Activated naive CD4-positive, alpha-beta T cell treated with Interleukin-2 at 50 U/mL for 16 hours (primary cell): ENCODE measurements at regions not wholly inside any gene's neighbourhood (a gene's known extent, or its start where the extent isn't known, plus 50 kb on each side); places are given as distances from the start of the nearest gene placed in this dataset.

Experiments used
- DNase-seq: peaks from one replicate; pipeline ENCODE4 v3.0.0-alpha.2; 2020

DNA sequence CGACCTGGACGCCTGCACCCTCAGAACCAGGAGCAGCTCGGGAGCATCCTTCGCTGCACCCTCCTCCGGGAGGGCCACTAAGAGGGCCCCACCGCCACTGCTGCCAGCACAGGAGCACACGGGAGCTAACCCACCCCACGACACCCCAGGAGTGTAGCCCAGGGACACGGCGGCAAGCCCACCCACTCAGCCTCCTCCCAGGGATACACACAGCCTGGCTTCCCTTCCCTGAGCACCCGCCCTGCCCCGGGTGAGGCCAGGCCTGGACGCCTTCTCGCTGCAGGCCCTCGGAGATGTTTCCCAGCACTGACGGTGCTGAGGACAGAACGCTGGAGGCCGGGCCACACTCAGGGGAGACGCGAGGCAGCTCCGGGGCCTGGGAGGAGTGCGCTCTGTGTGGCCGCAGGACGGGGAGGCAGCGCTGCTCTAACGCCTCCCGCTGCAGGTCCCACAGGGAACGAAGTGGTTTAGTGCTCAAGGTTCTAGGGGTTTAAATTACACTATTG lies 190.4 kb downstream of the BRD1 start:
- DNase-seq: no peak

GRCh38 chr22:49636649-49637048 lies 191.0 kb downstream of the BRD1 start:
- DNase-seq: no peak

DNA sequence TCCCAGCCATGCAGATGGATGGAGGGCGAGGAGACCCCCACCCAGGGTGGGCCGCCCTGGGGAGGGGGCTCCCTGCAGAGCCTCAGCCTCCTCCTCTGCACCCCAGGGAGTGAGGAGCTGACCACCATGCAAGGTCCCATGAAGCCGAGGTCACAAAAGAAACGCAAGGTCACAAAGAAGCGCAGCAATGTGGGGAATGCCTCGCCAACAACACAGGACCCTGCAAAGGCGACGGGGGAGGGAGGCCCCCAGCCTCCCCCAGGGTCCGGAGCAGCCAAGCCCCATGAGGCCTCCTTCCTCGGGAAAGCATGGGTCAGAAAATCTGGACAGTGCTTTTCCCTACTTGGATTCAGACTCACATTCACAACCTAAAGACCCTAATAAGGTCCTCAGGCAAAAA lies 191.5 kb downstream of the BRD1 start:
- DNase-seq: no peak

GRCh38 chr22:49634006-49634772 lies 193.5 kb downstream of the BRD1 start:
- DNase-seq: no peak

GRCh38 chr22:49633010-49633324 lies 194.7 kb downstream of the BRD1 start:
- no peak for DNase-seq

DNA sequence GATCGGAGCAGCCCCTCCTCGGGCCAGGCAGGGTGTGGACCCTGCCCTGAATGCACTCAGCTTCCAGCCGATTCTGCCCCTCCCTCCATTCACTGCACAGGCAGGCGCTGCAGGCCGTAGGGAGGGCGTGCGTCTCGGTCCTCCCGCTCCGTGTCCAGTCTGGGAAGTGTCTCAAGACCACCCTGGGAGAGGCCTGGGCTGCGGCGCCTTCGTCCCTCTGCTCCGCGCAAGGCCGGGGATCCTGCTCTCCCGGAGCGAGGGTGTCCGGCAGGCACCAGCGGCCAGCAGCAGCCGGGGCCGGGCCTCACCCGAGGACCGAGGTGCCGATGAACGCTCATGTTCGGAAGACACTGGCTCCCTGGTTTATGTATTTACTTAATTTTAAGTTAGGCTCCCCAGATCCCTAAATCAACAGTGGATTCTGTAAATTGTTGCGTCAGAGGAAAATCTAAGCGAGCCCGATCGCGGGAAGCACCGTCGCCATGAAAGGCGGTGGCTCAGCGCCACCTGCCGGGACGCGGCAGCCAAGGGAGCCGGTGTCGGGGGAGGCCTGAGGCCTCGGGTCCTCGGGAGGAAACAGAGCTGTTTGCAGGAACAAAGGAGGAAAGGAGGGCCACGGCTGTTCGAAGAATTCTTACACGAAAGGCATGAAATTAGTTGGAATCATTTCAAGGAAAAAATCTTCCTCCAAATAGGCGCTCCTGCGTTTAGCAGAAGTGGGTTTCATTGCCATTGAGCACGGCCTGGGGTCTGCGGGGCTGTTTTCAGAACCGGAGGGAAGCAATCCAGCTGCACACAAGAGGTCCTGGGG lies 195.3 kb downstream of the BRD1 start:
- DNase-seq: no peak

- no peak for DNase-seq
Measured at GRCh38 chr22:49630448-49630946, 197.2 kb downstream of the BRD1 start.

DNA sequence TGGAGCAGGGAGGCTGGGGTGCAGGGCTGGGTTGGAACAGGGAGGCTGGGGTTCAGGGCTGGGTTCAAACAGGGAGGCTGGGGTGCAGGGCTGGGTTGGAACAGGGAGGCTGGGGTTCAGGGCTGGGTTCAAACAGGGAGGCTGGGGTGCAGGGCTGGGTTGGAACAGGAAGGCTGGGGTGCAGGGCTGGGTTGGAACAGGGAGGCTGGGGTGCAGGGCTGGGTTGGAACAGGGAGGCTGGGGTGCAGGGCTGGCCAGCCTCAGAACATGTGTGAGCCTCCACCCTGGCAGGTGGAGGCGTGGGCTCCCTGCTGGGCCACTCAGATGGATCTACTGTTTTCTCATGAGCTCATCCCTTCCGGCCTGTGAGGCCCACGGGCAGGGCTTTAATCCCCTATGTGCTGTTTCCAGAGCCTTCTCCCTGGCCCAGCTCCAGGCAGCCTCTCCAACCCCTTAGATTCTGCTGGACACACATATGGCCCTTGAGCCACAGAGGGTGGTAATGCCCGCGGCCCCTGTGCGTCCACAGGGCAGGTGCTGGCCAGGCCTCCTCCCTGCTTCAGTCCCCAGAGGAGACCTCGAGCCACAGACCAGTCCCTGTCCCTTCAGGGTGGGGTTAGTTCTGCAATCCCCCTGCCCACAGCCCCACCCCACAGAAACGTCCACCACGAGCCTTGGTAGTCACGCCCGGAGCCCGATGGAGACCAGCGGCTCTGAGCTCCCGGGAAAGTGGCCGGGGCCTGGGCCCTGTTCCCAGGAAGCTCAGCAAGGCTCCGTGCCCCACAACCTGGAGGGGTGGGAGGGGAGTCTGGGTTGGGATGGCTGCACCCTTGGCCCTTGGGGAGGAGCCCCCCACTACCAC lies 197.9 kb downstream of the BRD1 start:
- no peak for DNase-seq

DNA sequence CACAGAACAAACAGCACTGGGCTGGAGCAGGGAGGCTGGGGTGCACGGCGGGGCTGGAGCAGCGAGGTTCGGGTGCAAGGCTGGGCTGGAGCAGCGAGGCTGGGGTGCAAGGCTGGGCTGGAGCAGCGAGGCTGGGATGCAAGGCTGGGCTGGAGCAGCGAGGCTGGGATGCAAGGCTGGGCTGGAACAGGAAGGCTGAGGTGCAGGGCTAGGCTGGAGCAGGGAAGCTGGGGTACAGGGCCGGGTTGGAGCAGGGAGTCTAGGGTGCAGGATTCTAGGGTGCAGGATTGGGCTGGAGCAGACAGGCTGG lies 198.5 kb downstream of the BRD1 start:
- DNase-seq: no peak

DNA sequence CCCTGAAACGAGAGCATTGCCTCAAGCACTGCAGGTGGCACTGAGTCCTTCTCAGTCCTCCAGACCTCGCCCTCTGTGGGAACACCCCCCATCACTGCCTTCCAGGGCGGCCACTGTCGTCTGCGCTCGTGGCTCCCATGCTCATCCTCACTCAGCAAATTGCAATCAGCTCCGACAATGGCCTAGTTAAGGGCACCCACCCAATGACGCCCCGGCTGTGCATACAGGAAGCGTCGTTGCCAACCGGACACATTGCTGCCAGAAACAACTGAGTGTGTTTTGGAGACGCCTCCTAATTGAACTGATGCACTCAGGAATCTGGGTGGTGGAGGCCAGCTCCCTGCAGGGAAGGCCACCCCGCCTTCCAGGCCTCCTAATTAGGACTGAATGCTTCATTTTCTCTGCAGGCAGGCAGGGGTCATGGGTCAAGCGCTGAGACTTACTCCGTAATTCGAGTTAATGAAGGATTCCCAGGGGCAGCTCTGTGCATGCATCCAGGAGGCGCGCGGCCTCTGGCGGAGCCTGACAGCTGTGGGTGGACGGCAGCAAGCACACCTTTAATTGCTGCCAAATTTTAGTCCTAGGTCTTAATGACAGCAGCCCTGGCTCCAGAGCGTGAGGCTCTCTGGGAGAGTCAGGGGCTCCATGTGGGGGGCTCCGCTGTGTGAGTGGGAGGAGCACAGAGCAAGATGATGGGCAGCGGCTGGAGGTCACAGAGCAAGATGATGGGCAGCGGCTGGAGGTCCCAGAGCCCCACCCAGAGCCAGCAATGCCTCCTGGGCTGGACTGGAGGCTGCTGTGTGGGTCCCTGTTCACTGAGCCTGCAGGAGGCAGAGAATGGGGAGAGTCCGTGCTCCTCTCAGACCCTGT lies 199.0 kb downstream of the BRD1 start:
- DNase-seq: no peak

- no peak for DNase-seq
Measured at GRCh38 chr22:49627217-49628181, 200.2 kb downstream of the BRD1 start.

DNA sequence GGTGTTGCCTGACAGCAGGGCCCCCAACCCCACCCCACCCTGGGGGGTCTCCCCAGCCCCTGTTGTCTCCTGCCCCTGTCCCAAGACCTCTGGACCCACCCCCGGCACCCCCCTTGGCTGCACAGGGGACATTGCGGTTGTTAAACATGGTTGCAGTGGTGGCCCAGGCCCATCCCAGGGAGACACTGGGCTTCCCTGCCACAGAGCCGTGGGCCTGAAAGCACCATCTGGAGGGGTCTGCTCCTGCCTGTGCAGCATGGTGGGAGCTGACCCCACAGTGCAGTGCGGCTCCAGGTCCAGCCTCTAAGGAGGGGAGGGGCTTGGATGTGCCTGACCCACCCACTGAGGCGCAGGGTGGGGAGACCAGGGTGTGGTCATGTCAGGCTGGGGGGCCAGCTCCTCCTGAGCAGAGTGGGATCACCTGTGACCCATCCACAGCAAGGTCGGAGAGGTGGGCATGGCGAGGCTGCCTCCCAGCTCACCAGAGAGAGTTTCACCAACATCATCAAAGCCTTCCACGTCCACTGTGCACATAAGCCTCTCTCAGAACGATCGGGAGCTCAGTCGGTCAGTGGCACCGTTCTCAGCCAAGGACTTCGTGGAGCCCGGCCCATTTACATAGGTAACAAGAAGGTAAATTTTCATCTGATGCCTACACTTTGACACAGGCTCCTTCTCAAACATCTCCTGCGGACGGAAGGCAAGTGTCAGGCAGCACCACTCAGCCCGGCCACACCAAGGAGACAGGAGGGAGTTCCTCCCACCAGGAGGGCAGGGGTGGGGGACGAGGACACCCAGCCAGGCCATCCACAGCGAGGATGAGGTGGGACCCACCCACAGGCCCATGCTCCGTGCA lies 201.1 kb downstream of the BRD1 start:
- no peak for DNase-seq

GRCh38 chr22:49624421-49625177 lies 203.1 kb downstream of the BRD1 start:
- no peak for DNase-seq

GRCh38 chr22:49623715-49624114 lies 204.0 kb downstream of the BRD1 start:
- no peak for DNase-seq

GRCh38 chr22:49623176-49623575 lies 204.5 kb downstream of the BRD1 start:
- no peak for DNase-seq

GRCh38 chr22:49622241-49623105 lies 205.2 kb downstream of the BRD1 start:
- DNase-seq: no peak

- no peak for DNase-seq
Measured at GRCh38 chr22:49621601-49622210, 206.0 kb downstream of the BRD1 start.

DNA sequence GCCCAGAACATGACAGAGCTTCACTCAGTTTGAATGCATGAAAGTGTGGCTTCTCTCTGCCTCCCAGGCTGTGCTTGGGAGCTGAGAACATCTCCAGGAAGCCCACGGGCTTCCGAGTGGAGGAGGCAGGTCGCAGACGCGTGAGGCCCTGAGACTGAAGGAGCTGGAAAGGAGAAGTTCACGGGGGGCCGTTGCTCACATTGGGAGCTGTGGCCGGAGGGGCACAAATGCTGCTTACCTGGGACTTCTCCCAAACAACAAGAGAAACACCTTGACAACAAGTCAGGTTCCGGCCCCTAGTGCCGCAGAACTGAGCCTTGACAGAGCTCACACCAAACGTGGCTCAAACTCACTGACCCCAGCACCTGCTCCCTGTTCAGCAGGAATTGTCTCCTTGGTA lies 207.0 kb downstream of the BRD1 start:
- DNase-seq: no peak
